Keratinocyte (primary cell): ENCODE measurements at regions not wholly inside any gene's neighbourhood (a gene's known extent, or its start where the extent isn't known, plus 50 kb on each side); places are given as distances from the start of the nearest gene placed in this dataset.

Source experiments
- DNase-seq: peaks from one replicate; pipeline ENCODE4 v3.0.0-alpha.2; 2011; ENCODE audit warnings: low read depth, missing footprints, low spot score
- FAIRE-seq: peaks from 2 replicates; lab custom pipeline; 2011; peaks lifted over from hg19 to GRCh38; lab: Jason Lieb, UNC
- H2AFZ ChIP-seq: 2 replicates; pipeline ENCODE4 v1.6.0; 2012; ENCODE audit warnings: low read length, control low read depth, inconsistent platforms; ENCODE audit not compliant: control insufficient read depth
- H3K27ac ChIP-seq: 2 replicates; pipeline ENCODE4 v1.5.1; 2011; ENCODE audit warnings: low read length; ENCODE audit not compliant: control insufficient read depth, insufficient read depth
- H3K27me3 ChIP-seq: 3 replicates; pipeline ENCODE4 v1.6.0; 2011; ENCODE audit warnings: low read length; ENCODE audit not compliant: control insufficient read depth, insufficient read depth; ENCODE audit errors: extremely low read depth
- H3K36me3 ChIP-seq, 2 experiments: 2 replicates in 1 of 2; 3 replicates in 1 of 2; pipeline ENCODE4 v1.5.1; 2011; ENCODE audit warnings: low read length in 2 of 2, mild to moderate bottlenecking in 1 of 2; ENCODE audit not compliant: control insufficient read depth in 2 of 2, insufficient read depth in 2 of 2; ENCODE audit errors: extremely low read depth in 1 of 2
- H3K4me1 ChIP-seq: 3 replicates; pipeline ENCODE4 v1.5.1; 2011; ENCODE audit warnings: low read length; ENCODE audit not compliant: control insufficient read depth, insufficient read depth; ENCODE audit errors: extremely low read depth
- H3K4me2 ChIP-seq: 3 replicates; pipeline ENCODE4 v1.6.0; 2011; ENCODE audit warnings: low read depth, low read length; ENCODE audit not compliant: control insufficient read depth, insufficient read depth; ENCODE audit errors: extremely low read depth
- H3K4me3 ChIP-seq, 3 experiments: fragments of 200-600 bp in 1 of 3; sonication (generic) in 1 of 3; 2 replicates in 2 of 3; 3 replicates in 1 of 3; pipeline ENCODE4 v1.5.1; 2011 to 2016; ENCODE audit warnings: low read length in 3 of 3, mild to moderate bottlenecking in 3 of 3, control low read depth in 2 of 3, inconsistent platforms in 1 of 3, low read depth in 1 of 3, mixed read lengths in 1 of 3, mixed run types in 1 of 3, moderate library complexity in 1 of 3; ENCODE audit not compliant: control insufficient read depth in 2 of 3, insufficient read depth in 2 of 3; ENCODE audit errors: extremely low read depth in 1 of 3
- H3K79me2 ChIP-seq: 2 replicates; pipeline ENCODE4 v1.6.0; 2012; ENCODE audit warnings: low read length; ENCODE audit not compliant: control insufficient read depth, insufficient read depth
- H3K9ac ChIP-seq: 3 replicates; pipeline ENCODE4 v1.6.0; 2011; ENCODE audit warnings: low read length; ENCODE audit not compliant: control insufficient read depth, insufficient read depth; ENCODE audit errors: extremely low read depth
- H3K9me1 ChIP-seq: 3 replicates; pipeline ENCODE4 v1.6.0; 2011; ENCODE audit warnings: low read length; ENCODE audit not compliant: control insufficient read depth, insufficient read depth; ENCODE audit errors: extremely low read depth
- H3K9me3 ChIP-seq: 2 replicates; pipeline ENCODE4 v1.5.1; 2012; ENCODE audit warnings: low read depth, low read length; ENCODE audit not compliant: control insufficient read depth
- H4K20me1 ChIP-seq: 3 replicates; pipeline ENCODE4 v1.6.0; 2011; ENCODE audit warnings: low read length; ENCODE audit not compliant: control insufficient read depth, insufficient read depth; ENCODE audit errors: extremely low read depth
- EZH2 ChIP-seq: IDR thresholded peaks from one replicate; pipeline ENCODE4 v1.6.1; 2012; ENCODE audit warnings: inconsistent platforms, mild to moderate bottlenecking, low read length, moderate library complexity
- dilution Hi-C: fragments of 300-500 bp; cut with MboI; formaldehyde crosslinking; loops from one replicate; pipeline ENCODE4 v1.7.0; 2020; ENCODE audit warnings: low sequenced_read_pairs; ENCODE audit not compliant: extremely low pct_ligation_motif_present
- TF ChIP-seq, protein P1 (sequence below), 3 experiments: IDR thresholded peaks in 1 of 3; conservative IDR thresholded peaks in 1 of 3; optimal IDR thresholded peaks in 1 of 3; 2 replicates in 2 of 3; 3 replicates in 1 of 3; pipeline versions ENCODE3 to v1.5.1; 2011; ENCODE audit warnings: low read length in 3 of 3, mild to moderate bottlenecking in 3 of 3, moderate library complexity in 2 of 3, control low read depth in 1 of 3, inconsistent platforms in 1 of 3; ENCODE audit not compliant: insufficient read depth in 2 of 3; ENCODE audit errors: extremely low read depth in 1 of 3

DNA sequence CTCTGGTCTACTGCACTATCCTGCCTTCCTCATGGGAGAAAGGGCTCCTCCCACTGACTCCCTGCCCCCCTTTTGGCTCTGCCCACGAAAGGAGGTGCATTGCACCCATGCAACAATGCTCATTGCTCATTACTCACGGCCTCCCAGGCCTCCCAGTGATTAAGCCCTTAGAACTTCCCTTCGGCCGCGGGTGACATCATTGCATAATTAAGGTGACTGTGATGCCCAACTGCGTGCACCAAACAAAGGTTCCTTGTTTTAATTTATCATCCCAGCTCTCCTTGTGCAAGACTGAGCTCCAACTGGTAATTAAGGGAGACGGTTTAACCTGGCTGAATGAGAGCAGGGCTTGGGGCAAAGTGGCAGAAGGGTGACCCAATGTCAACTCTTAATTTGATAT is 180.4 kb downstream of the GAS1 start:
- no peaks in the 10 kb centered on the region for H3K27me3 ChIP-seq
- peak overlapping the region; percentile 52 for H3K4me2 ChIP-seq
- H4K20me1 ChIP-seq: no peaks in the 10 kb centered on the region
- no peak for TF ChIP-seq EZH2
- TF ChIP-seq, protein P1, sequence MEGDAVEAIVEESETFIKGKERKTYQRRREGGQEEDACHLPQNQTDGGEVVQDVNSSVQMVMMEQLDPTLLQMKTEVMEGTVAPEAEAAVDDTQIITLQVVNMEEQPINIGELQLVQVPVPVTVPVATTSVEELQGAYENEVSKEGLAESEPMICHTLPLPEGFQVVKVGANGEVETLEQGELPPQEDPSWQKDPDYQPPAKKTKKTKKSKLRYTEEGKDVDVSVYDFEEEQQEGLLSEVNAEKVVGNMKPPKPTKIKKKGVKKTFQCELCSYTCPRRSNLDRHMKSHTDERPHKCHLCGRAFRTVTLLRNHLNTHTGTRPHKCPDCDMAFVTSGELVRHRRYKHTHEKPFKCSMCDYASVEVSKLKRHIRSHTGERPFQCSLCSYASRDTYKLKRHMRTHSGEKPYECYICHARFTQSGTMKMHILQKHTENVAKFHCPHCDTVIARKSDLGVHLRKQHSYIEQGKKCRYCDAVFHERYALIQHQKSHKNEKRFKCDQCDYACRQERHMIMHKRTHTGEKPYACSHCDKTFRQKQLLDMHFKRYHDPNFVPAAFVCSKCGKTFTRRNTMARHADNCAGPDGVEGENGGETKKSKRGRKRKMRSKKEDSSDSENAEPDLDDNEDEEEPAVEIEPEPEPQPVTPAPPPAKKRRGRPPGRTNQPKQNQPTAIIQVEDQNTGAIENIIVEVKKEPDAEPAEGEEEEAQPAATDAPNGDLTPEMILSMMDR (optimal IDR thresholded peaks at IDR 0.05 in 1 of 3, IDR thresholded peaks at IDR 0.05 in 1 of 3, conservative IDR thresholded peaks at IDR 0.05 in 1 of 3; ENCODE audit: extremely low read depth in 1 of 3, insufficient read depth in 2 of 3, low read length in 3 of 3): no peak
- H3K9me1 ChIP-seq: peaks cover 2% of the 10 kb centered on the region
- dilution Hi-C loops: no loop called here
- peak overlapping the region; percentile 8 for H2AFZ ChIP-seq
- peak overlapping the region; percentile 40 for H3K27ac ChIP-seq
- DNase-seq (peak; percentile 64), FAIRE-seq (peak; percentile 81)
- no peaks in the 10 kb centered on the region for H3K79me2 ChIP-seq
- H3K4me3 ChIP-seq: no peak overlapping the region
- H3K4me1 ChIP-seq: peaks cover 21% of the 10 kb centered on the region
- no peaks in the 10 kb centered on the region for H3K36me3 ChIP-seq
- no peaks in the 10 kb centered on the region for H3K9me3 ChIP-seq
- H3K9ac ChIP-seq: peak overlapping the region; percentile 6

DNA sequence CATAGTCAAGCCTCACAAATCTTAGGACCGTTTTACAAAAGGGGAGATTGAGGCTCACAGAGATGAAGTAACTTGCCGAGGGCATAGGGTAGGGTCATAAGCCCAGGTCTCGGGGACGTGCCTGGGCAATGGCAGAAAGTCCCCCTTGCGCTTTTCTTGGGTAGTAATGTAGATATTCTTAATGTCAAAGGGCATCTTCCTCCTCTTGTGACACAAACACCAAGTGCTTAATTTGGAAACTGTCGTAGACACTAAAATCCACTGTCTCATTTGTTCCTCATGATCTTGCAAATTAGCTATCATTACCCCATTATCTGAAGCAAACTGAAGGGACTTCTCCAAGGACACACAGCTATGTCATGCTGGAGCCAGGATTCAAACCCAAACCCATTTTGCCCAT is 180.8 kb downstream of the GAS1 start:
- Histone ChIP-seq H3K9ac (no peak overlapping the region), H3K4me3 (no peak overlapping the region), H3K4me2 (no peak overlapping the region), H3K9me3 (no peaks in the 10 kb centered on the region), H3K27me3 (no peaks in the 10 kb centered on the region), H3K36me3 (no peaks in the 10 kb centered on the region), H4K20me1 (no peaks in the 10 kb centered on the region), H3K27ac (peak overlapping the region; percentile 4), H3K4me1 (peaks cover 21% of the 10 kb centered on the region), H2AFZ (no peak overlapping the region), H3K79me2 (no peaks in the 10 kb centered on the region), H3K9me1 (peaks cover 2% of the 10 kb centered on the region)
- FAIRE-seq (no peak), DNase-seq (no peak)
- TF ChIP-seq, protein P1 (optimal IDR thresholded peaks at IDR 0.05 in 1 of 3, IDR thresholded peaks at IDR 0.05 in 1 of 3, conservative IDR thresholded peaks at IDR 0.05 in 1 of 3; ENCODE audit: extremely low read depth in 1 of 3, insufficient read depth in 2 of 3, low read length in 3 of 3): no peak
- TF ChIP-seq EZH2: no peak
- dilution Hi-C loops: no loop called here
